Fibroblast of lung (primary cell): ENCODE measurements at regions not wholly inside any gene's neighbourhood (a gene's known extent, or its start where the extent isn't known, plus 50 kb on each side); places are given as distances from the start of the nearest gene placed in this dataset.

Source experiments
- EZH2 ChIP-seq: IDR thresholded peaks from 2 replicates; pipeline ENCODE4 v1.5.1; 2012; ENCODE audit warnings: low read length, control low read depth, mild to moderate bottlenecking; ENCODE audit errors: missing control alignments
- TF ChIP-seq, protein P1 (sequence below), 2 donors: IDR thresholded peaks in 1 of 2; conservative IDR thresholded peaks in 1 of 2; 1 replicate in 1 of 2; 2 replicates in 1 of 2; pipeline ENCODE4 v1.5.1; 2011 to 2012; ENCODE audit warnings: low read length in 2 of 2, control low read depth in 1 of 2, inconsistent platforms in 1 of 2, low read depth in 1 of 2, mild to moderate bottlenecking in 1 of 2

DNA sequence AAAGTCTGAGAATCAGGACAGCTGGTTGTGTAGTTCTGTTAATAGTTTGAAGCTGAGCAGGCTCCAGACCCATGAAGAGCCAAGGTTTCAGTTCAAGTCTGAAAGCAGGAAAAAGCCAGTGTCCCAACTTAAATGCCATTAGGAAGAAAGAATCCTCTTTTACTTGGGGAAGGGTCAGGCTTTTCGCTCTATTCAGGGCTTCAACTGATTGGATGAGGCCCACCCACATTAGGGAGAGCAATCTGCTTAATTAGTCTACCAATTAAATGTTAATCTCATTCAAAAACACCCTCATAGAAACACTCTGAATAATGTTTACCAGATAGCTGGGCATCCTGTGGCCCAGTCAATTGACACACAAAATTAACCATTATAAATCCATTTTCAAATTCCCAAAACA lies 462.2 kb downstream of the EPM2A start:
- TF ChIP-seq, protein P1, sequence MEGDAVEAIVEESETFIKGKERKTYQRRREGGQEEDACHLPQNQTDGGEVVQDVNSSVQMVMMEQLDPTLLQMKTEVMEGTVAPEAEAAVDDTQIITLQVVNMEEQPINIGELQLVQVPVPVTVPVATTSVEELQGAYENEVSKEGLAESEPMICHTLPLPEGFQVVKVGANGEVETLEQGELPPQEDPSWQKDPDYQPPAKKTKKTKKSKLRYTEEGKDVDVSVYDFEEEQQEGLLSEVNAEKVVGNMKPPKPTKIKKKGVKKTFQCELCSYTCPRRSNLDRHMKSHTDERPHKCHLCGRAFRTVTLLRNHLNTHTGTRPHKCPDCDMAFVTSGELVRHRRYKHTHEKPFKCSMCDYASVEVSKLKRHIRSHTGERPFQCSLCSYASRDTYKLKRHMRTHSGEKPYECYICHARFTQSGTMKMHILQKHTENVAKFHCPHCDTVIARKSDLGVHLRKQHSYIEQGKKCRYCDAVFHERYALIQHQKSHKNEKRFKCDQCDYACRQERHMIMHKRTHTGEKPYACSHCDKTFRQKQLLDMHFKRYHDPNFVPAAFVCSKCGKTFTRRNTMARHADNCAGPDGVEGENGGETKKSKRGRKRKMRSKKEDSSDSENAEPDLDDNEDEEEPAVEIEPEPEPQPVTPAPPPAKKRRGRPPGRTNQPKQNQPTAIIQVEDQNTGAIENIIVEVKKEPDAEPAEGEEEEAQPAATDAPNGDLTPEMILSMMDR (conservative IDR thresholded peaks at IDR 0.05 in 1 of 2, IDR thresholded peaks at IDR 0.05 in 1 of 2; ENCODE audit: low read depth in 1 of 2, low read length in 2 of 2): no peak
- TF ChIP-seq EZH2: no peak
